Right atrium auricular region (tissue), 2 donors: ENCODE measurements at regions not wholly inside any gene's neighbourhood (a gene's known extent, or its start where the extent isn't known, plus 50 kb on each side); places are given as distances from the start of the nearest gene placed in this dataset.

Source experiments
- DNase-seq: peaks from one replicate; pipeline ENCODE4 v3.0.0-alpha.2; 2019; ENCODE audit warnings: low spot score
- H3K27ac ChIP-seq, 2 donors: fragments of 200-600 bp; sonication (generic); 1 replicate in 1 of 2; 2 replicates in 1 of 2; pipeline ENCODE4 v1.5.1; 2016 to 2019
- H3K27me3 ChIP-seq, 2 donors: fragments of 200-600 bp; sonication (generic); one replicate each; pipeline versions ENCODE4 v1.5.1 to v1.6.0; 2017 to 2019
- H3K36me3 ChIP-seq: fragments of 200-600 bp; sonication (generic); one replicate; pipeline ENCODE4 v1.5.1; 2016
- H3K4me1 ChIP-seq, 2 donors: fragments of 200-600 bp; sonication (generic); one replicate each; pipeline versions ENCODE4 v1.5.1 to v1.6.0; 2017 to 2019
- H3K4me3 ChIP-seq, 2 donors: fragments of 200-600 bp; sonication (generic); 1 replicate in 1 of 2; 2 replicates in 1 of 2; pipeline ENCODE4 v1.5.1; 2017 to 2019; ENCODE audit warnings: mild to moderate bottlenecking in 1 of 2, moderate library complexity in 1 of 2
- H3K9me3 ChIP-seq, 2 donors: fragments of 200-600 bp; sonication (generic); one replicate each; pipeline ENCODE4 v1.5.1; 2019
- CTCF ChIP-seq, 2 donors: fragments of 200-600 bp; sonication (generic); IDR thresholded peaks; one replicate each; pipeline ENCODE4 v1.5.1; 2019; ENCODE audit warnings: antibody characterized with exemption in 2 of 2

GRCh38 chr2:226435146-226435545 lies 364.5 kb downstream of the IRS1 start:
- H3K27me3 ChIP-seq: no peaks in the 10 kb centered on the region
- DNase-seq: no peak
- H3K4me3 ChIP-seq: no peak overlapping the region
- peak overlapping the region in 1 of 2 donors; percentile 39 for H3K27ac ChIP-seq
- no peaks in the 10 kb centered on the region for H3K36me3 ChIP-seq
- no peaks in the 10 kb centered on the region for H3K9me3 ChIP-seq
- peaks cover 0 to 5% of the 10 kb centered on the region in 2 donors for H3K4me1 ChIP-seq
- TF ChIP-seq CTCF (IDR thresholded peaks at IDR 0.05): no peak

- Histone ChIP-seq H3K9me3 (no peaks in the 10 kb centered on the region), H3K27ac (peak overlapping the region in 1 of 2 donors; percentile 39), H3K36me3 (no peaks in the 10 kb centered on the region), H3K27me3 (no peaks in the 10 kb centered on the region), H3K4me1 (peaks cover 0 to 5% of the 10 kb centered on the region in 2 donors), H3K4me3 (no peak overlapping the region)
- TF ChIP-seq CTCF (IDR thresholded peaks at IDR 0.05): no peak
- no peak for DNase-seq
Measured at GRCh38 chr2:226434702-226435101, 364.9 kb downstream of the IRS1 start.

DNA sequence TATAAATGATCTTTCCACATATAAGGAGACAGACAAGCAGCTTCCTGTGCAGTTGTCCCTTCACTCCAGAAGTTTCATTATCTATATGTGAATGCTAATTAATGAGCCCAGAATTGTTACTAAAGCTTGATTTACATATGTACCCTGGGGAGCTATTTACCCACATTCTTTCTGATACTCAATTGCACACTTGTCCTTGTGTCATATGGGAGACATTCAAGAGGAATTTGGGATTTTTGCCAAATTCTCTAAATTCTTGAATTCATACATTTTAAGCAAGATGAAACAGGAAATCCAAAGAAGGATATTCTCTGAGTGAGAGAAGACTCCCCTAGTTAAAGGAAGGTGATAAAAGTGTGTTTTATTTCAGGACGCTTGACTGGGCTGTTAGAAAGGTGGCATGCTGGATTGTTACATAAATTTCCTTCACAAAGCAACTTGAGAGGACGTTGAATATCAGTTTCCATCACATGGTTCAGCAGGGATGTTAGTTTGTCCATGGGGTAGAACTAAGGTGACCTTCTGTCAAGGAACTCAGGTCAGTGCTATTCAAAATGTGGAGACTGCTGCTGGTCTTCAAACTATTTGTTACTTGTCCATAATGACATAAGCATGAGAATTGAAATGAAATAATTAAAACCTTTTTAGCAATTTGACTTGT lies 368.2 kb downstream of the IRS1 start:
- no peak overlapping the region for H3K27ac ChIP-seq
- no peak for TF ChIP-seq CTCF (IDR thresholded peaks at IDR 0.05)
- H3K36me3 ChIP-seq: no peaks in the 10 kb centered on the region
- no peak for DNase-seq
- no peaks in the 10 kb centered on the region for H3K9me3 ChIP-seq
- no peak overlapping the region for H3K4me3 ChIP-seq
- H3K27me3 ChIP-seq: no peaks in the 10 kb centered on the region
- H3K4me1 ChIP-seq: peaks cover 0 to 5% of the 10 kb centered on the region in 2 donors

GRCh38 chr2:226429476-226429875 lies 370.1 kb downstream of the IRS1 start:
- H3K4me3 ChIP-seq: no peak overlapping the region
- DNase-seq: no peak
- H3K27ac ChIP-seq: no peak overlapping the region
- no peaks in the 10 kb centered on the region for H3K9me3 ChIP-seq
- TF ChIP-seq CTCF (IDR thresholded peaks at IDR 0.05): no peak
- no peaks in the 10 kb centered on the region for H3K4me1 ChIP-seq
- no peaks in the 10 kb centered on the region for H3K27me3 ChIP-seq
- H3K36me3 ChIP-seq: no peaks in the 10 kb centered on the region

- no peak overlapping the region for H3K4me3 ChIP-seq
- H3K9me3 ChIP-seq: no peaks in the 10 kb centered on the region
- H3K27ac ChIP-seq: no peak overlapping the region
- H3K36me3 ChIP-seq: no peaks in the 10 kb centered on the region
- DNase-seq: no peak
- TF ChIP-seq CTCF (IDR thresholded peaks at IDR 0.05): no peak
- H3K27me3 ChIP-seq: no peaks in the 10 kb centered on the region
- H3K4me1 ChIP-seq: no peaks in the 10 kb centered on the region
Measured at GRCh38 chr2:226427538-226428307, 371.9 kb downstream of the IRS1 start.
